ENCODE measurements at regions not wholly inside any gene's neighbourhood (a gene's known extent, or its start where the extent isn't known, plus 50 kb on each side); places are given as distances from the start of the nearest gene placed in this dataset.
"Not testable (repeated sequence)": the region's sequence is repeated elsewhere in the genome, so short reads cannot be mapped to it uniquely, and the experiment has no call there.

- TF ChIP-seq SP1, FOXM1 (IDR thresholded peaks at IDR 0.05; ENCODE audit: low read depth, low read length): not testable (repeated sequence)
These were observed 116.1 kb upstream of the ZNF717 start for GRCh38 chr3:75901446-75901845.
